ENCODE measurements at regions not wholly inside any gene's neighbourhood (a gene's known extent, or its start where the extent isn't known, plus 50 kb on each side); places are given as distances from the start of the nearest gene placed in this dataset.
A peak's percentile ranks its signal among the peaks of the same experiment; 100 is the strongest.
"Not testable (repeated sequence)": the region's sequence is repeated elsewhere in the genome, so short reads cannot be mapped to it uniquely, and the experiment has no call there.

DNA sequence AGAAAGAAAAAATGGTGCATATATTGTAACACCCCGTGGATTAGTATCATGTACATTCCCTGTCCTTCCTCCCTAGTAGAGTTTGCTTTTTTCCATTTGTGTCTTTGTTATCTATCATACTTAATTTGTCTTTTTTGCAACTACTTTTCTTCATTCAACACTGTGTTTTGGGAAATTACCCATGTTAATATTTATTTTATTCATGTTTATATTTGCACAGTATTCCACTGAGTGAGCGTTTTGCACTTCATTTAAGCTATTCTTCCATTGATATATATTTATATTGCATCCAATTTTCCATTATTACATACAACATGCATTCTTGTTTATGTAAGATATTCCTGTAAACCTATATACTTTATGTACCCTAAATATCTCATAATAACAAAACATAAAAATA is 57.6 kb upstream of the FAM171A1 start:
- DNase-seq = no peak

DNA sequence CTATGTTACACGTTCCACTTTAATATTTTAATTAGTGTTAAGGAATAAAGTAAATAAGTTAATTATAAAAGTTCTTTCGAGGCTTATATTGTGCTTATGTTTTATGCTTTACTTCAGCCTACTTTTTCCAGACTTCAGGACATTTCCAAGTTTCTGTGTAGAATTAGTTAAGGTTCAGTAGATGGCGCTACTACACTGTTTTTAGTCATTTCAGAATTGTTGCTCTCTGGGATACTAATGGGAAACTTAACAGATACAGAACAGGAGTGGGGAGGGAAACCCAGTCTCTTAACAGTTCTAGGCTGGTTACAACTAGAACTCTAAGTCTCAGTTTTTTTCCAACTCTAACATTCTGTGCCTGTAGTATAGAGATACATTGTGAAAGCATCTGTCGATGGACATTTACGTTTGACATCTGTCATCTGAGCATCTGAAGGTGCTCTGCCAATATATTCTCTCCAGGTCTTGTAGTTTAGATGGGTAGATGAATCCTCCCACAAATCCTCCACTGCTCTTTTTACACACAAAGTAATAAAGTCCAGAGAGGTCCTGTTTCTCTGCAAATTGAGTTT is 56.8 kb upstream of the FAM171A1 start:
- DNase-seq = peak; percentile 9

DNA sequence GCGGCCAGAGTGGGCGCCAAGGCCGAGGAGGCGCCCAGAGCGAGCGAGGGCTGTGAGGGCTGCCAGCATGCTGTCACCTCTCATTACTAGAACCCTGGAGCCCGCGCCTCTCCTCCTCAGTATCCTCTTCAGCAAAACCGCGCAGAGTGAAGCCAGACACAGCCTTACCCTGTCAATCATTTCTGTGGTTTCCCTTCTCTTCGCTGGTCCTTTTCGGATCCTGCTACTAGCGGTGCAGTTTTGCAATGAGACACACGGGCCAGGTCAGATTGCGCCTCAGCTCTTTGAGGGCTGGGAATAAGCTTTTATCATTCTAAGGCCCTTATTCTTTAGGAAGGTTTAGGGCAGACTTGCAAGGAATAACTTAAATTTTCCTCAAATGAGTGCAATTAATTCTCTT is 55.5 kb upstream of the FAM171A1 start:
- DNase-seq = no peak

DNA sequence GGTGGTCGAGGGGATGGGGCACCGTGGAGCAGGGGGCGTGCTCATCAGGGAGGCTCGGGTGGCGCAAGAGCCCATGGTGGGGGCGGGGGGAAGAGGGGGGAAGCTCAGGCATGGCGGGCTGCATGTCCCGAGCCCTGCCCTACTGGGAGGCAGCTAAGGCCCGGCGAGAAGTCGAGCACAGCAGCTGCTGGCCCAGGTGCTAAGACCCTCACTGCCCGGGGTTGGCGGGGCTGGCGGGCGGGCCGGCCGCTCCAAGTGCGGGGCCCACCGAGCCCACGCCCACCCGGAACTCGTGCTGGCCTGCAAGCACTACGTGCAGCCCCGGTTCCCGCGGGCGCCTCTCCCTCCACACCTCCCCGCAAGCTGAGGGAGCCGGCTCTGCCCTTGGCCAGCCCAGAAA is 55.0 kb upstream of the FAM171A1 start:
- no peak for DNase-seq

DNA sequence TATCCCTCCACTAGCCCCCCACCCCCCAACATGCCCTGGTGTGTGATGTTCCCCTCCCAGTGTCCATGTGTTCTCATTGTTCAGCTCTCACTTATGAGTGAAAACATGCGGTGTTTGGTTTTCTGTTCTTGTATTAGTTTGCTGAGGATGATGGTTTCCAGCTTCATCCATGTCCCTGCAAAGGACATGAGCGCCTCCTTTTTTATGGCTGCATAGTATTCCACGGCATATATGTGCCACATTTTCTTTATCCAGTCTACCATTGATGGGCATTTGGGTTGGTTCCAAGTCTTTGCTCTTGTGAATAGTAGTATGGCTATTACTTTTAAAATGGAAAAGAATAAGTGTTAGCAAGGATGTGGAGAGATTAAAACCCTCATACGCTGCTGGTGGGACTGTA is 50.8 kb upstream of the FAM171A1 start:
- DNase-seq = not testable (repeated sequence)

All from DMS79 treated with DMSO at 0.1 percent for 48 hours (cell line).